ENCODE measurements at regions not wholly inside any gene's neighbourhood (a gene's known extent, or its start where the extent isn't known, plus 50 kb on each side); places are given as distances from the start of the nearest gene placed in this dataset.

DNA sequence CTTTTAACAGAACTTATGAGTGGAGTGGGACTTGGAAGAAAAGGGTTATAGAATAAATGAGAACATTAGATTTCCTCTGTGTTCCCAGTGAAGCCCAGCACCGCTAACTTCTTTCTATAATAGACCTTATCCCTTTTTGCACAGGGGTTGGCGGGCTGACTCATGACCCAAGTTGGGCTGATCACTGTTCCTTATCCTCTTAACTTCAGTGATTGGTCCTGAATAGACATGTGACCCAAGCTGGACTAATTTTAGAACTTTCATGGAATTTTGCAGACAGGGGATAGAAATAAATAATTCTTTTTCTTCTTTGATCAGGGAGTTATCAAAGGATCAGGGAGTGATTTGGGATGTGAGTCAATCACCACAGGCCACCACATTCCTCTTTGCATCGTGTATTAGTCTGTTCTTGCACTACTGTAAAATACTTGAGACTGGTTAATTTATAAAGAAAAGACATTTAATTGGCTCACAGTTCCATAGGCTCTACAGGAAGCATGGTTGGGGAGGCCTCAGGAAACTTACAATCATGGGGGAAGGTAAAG is 75.9 kb downstream of the UCHL1 start:
- TF ChIP-seq, protein P1, sequence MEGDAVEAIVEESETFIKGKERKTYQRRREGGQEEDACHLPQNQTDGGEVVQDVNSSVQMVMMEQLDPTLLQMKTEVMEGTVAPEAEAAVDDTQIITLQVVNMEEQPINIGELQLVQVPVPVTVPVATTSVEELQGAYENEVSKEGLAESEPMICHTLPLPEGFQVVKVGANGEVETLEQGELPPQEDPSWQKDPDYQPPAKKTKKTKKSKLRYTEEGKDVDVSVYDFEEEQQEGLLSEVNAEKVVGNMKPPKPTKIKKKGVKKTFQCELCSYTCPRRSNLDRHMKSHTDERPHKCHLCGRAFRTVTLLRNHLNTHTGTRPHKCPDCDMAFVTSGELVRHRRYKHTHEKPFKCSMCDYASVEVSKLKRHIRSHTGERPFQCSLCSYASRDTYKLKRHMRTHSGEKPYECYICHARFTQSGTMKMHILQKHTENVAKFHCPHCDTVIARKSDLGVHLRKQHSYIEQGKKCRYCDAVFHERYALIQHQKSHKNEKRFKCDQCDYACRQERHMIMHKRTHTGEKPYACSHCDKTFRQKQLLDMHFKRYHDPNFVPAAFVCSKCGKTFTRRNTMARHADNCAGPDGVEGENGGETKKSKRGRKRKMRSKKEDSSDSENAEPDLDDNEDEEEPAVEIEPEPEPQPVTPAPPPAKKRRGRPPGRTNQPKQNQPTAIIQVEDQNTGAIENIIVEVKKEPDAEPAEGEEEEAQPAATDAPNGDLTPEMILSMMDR (conservative IDR thresholded peaks at IDR 0.05; ENCODE audit: low read depth, low read length) = no peak
- TF ChIP-seq POLR2A (IDR thresholded peaks at IDR 0.05; ENCODE audit: low read depth, low read length) (no peak), FOS (IDR thresholded peaks at IDR 0.05; ENCODE audit: low read depth, low read length) (no peak), SMC3 (IDR thresholded peaks at IDR 0.05; ENCODE audit: low read depth, low read length) (no peak), RFX5 (IDR thresholded peaks at IDR 0.05; ENCODE audit: low read depth, low read length) (no peak), RAD21 (IDR thresholded peaks at IDR 0.05; ENCODE audit: low read length) (no peak), CEBPB (IDR thresholded peaks at IDR 0.05; ENCODE audit: low read depth, low read length) (no peak), MAFK (IDR thresholded peaks at IDR 0.05; ENCODE audit: low read depth, low read length) (no peak), RCOR1 (IDR thresholded peaks at IDR 0.05; ENCODE audit: insufficient replicate concordance, low read length) (no peak), NFE2L2 (IDR thresholded peaks at IDR 0.05; ENCODE audit: low read depth, low read length) (no peak), BHLHE40 (IDR thresholded peaks at IDR 0.05; ENCODE audit: low read depth, low read length) (no peak)
- TF ChIP-seq, protein P2, sequence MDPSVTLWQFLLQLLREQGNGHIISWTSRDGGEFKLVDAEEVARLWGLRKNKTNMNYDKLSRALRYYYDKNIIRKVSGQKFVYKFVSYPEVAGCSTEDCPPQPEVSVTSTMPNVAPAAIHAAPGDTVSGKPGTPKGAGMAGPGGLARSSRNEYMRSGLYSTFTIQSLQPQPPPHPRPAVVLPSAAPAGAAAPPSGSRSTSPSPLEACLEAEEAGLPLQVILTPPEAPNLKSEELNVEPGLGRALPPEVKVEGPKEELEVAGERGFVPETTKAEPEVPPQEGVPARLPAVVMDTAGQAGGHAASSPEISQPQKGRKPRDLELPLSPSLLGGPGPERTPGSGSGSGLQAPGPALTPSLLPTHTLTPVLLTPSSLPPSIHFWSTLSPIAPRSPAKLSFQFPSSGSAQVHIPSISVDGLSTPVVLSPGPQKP (IDR thresholded peaks at IDR 0.05; ENCODE audit: borderline replicate concordance, low read depth, low read length) = no peak

Data from IMR-90 (cell line).